ENCODE measurements at regions not wholly inside any gene's neighbourhood (a gene's known extent, or its start where the extent isn't known, plus 50 kb on each side); places are given as distances from the start of the nearest gene placed in this dataset.

DNA sequence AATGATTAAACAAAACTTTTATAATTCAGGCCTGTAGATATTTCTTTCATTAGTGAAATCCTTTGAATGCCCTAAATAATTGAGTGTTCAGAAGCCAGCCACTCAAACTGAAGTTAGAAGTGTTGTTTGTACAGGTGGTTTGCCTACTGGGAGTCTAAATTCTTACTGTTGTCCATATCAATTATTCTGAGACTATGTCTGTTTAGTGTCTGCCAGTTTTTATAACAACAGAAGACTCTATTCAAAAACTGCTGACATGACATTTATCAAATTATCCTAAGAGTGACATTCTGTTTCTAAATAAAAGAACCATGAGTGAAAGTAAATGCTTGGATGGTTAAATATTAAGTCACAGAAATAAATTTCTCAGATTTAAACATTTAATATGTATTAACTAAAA, 375.1 kb downstream of the FAT4 start:
- TF ChIP-seq, protein P1, sequence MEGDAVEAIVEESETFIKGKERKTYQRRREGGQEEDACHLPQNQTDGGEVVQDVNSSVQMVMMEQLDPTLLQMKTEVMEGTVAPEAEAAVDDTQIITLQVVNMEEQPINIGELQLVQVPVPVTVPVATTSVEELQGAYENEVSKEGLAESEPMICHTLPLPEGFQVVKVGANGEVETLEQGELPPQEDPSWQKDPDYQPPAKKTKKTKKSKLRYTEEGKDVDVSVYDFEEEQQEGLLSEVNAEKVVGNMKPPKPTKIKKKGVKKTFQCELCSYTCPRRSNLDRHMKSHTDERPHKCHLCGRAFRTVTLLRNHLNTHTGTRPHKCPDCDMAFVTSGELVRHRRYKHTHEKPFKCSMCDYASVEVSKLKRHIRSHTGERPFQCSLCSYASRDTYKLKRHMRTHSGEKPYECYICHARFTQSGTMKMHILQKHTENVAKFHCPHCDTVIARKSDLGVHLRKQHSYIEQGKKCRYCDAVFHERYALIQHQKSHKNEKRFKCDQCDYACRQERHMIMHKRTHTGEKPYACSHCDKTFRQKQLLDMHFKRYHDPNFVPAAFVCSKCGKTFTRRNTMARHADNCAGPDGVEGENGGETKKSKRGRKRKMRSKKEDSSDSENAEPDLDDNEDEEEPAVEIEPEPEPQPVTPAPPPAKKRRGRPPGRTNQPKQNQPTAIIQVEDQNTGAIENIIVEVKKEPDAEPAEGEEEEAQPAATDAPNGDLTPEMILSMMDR (IDR thresholded peaks at IDR 0.05): no peak
- TF ChIP-seq POLR2A (IDR thresholded peaks at IDR 0.05): no peak

All from Peyer's patch (tissue), 4 donors.